Endothelial cell of umbilical vein (primary cell): ENCODE measurements at regions not wholly inside any gene's neighbourhood (a gene's known extent, or its start where the extent isn't known, plus 50 kb on each side); places are given as distances from the start of the nearest gene placed in this dataset.

Source experiments
- CTCF ChIP-seq, 2 donors: IDR thresholded peaks; 1 replicate in 1 of 2; 2 replicates in 1 of 2; pipeline ENCODE4 v1.5.1; 2011; ENCODE audit warnings: low read length in 2 of 2, mild to moderate bottlenecking in 2 of 2, moderate library complexity in 2 of 2, control low read depth in 1 of 2, inconsistent platforms in 1 of 2, low read depth in 1 of 2; ENCODE audit not compliant: insufficient read depth in 1 of 2; ENCODE audit errors: extremely low read depth in 1 of 2
- EZH2 ChIP-seq: IDR thresholded peaks from 2 replicates; pipeline ENCODE4 v1.6.1; 2012; ENCODE audit warnings: borderline replicate concordance, low read depth, mild to moderate bottlenecking, moderate library complexity, low read length, inconsistent platforms; ENCODE audit not compliant: severe bottlenecking
- FOS ChIP-seq: IDR thresholded peaks from 2 replicates; pipeline ENCODE4 v1.6.1; 2011; ENCODE audit warnings: mild to moderate bottlenecking, low read length, moderate library complexity, borderline replicate concordance; ENCODE audit not compliant: insufficient read depth
- MYC ChIP-seq: IDR thresholded peaks from one replicate; pipeline ENCODE4 v1.6.1; 2011; ENCODE audit warnings: mild to moderate bottlenecking, low read depth, low read length
- POLR2A ChIP-seq: IDR thresholded peaks from 2 replicates; pipeline ENCODE4 v1.6.1; 2012; ENCODE audit warnings: low read depth, mild to moderate bottlenecking, control low read depth, low read length
- POLR2AphosphoS5 ChIP-seq: IDR thresholded peaks from 2 replicates; pipeline ENCODE4 v1.6.1; 2012; ENCODE audit warnings: low read depth, mild to moderate bottlenecking, control low read depth, low read length, moderate library complexity; ENCODE audit not compliant: insufficient read depth

GRCh38 chr10:109156396-109156795, 766.9 kb downstream of the XPNPEP1 start:
- no peak for TF ChIP-seq POLR2A
- TF ChIP-seq MYC = no peak
- TF ChIP-seq CTCF (IDR thresholded peaks at IDR 0.05; ENCODE audit: extremely low read depth in 1 of 2, insufficient read depth in 1 of 2, low read depth in 1 of 2, low read length in 2 of 2) = no peak
- no peak for TF ChIP-seq EZH2
- no peak for TF ChIP-seq FOS
- TF ChIP-seq POLR2AphosphoS5 = no peak
